ENCODE measurements at regions not wholly inside any gene's neighbourhood (a gene's known extent, or its start where the extent isn't known, plus 50 kb on each side); places are given as distances from the start of the nearest gene placed in this dataset.
"Not testable (repeated sequence)": the region's sequence is repeated elsewhere in the genome, so short reads cannot be mapped to it uniquely, and the experiment has no call there.

DNA sequence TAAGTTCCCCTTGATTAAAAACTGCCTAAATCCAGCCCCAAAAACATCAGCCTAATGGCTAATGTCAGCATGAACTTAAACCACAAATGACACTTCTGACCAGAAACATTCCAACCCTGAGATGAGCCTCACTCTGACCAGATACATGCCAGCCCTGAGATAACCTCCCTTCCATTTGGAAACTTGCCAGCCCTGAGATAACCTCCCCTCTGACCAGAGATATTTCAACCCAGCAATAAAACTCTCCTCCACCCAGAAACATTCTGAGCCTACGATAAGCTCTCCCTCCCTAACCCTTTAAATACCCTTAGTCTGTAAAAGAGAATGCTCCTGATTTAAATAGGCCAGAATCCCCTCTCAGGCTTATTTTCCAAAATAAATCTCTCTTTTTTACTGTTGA, 1035.7 kb upstream of the NUDT12 start:
- no peak for DNase-seq (ENCODE audit: low spot score)

DNA sequence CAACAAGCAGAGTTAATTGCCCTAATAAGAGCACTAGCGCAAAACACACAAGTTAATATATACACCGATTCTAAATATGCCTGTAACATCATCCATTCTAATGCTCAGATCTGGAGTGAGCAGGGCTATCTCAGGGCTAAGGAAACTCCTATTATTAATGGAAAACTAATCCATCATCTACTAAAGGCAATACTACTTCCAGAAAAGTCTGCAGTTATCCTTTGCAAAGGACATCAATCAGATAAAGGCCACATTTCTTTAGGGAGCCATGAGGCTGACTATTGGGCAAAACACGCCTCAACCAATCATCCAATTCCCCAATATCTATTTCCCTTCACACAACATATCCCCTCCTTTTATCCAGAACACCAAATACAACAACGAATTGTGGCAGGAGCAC, 1032.3 kb upstream of the NUDT12 start:
- no peak for DNase-seq (ENCODE audit: low spot score)

DNA sequence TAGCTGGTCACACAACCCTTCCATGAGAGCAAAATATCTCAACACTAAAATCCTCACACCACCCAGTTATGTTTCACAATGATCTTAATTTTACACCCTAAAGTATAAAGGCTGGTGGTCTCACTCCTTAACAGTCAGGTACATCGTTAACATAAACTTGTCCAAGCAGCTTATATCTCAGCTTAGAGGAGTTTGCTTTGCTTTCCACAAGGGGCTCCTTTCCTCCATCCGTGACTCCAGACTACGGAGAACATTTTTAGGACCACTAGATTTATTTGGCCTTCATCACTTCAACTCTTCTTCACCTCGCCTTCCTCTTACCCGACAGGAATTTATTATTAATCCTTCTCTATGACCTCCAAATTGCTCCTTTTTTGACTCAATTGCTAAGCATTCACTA, 1014.1 kb upstream of the NUDT12 start:
- no peak for DNase-seq (ENCODE audit: low spot score)

DNA sequence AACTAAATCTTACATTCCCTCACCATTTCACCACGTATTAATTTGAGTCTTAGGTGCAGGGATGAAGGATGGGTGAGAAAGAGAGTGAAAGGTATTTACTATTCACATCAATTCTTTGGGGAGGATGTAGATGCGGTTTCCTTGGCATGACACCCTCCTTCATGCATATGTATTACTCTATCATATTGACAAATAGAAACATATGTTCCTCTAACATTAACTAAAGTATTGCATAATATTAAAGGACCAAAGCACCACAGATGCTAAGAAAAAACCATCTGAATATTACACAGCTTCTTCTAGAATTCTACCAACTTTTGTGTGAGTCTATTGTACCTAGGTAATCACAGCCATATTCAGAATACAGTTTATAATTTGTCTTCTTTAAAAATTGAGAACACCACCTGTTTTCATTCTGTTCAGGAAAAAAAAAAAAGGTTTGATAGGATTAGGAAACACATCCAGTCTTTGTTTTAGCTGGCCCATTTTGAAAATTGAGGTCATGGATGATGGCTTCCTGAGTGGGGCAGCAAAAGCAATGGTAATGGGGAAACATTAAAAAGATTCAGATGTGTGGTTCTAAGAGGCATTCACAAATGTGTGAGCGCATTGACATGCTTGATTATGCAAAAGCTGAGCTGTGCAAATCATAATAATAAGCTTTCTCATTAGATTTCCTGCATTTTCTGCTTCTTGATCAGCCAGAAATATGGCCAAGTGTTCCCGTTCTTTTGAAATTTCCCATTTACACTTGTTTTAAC, 1011.5 kb upstream of the NUDT12 start:
- no peak for DNase-seq (ENCODE audit: low spot score)

DNA sequence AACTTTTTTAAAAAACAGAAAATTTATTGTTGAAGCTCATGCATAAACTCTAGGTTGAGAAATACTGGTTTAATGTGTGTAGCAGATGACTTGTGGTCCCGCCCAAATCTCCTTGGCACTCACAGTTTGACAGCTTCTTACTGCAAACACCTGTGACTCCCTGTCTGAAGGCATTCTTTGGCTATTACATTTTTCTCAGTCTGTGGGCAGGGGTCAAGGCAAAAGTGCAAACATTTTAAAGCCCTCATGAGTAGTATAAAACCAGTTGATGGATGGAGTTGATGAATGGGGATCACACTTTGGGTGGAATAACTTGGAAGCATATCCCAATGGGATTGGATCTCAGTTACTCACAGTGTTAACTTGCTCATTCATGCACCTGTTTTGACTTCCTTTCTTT, 1007.0 kb upstream of the NUDT12 start:
- DNase-seq (ENCODE audit: low spot score) = no peak

DNA sequence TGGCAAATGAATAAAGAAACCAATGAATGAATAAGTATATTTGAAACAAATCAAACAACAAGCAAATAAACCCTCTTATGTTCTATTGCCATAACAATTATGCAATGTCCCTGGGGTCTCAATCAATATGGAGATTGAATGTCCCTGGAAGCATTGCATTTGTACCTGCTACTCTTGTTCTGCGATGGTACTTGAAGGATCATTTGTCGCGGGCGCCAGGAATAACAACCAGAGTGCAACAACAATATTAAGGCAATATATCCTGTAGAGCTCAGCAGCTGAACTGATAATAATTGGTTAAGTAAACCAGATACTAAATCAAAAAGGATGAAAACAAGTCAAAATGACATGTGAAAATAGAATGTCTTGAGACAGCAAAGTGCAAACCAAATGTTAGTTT, 1001.9 kb upstream of the NUDT12 start:
- DNase-seq (ENCODE audit: low spot score) = no peak

DNA sequence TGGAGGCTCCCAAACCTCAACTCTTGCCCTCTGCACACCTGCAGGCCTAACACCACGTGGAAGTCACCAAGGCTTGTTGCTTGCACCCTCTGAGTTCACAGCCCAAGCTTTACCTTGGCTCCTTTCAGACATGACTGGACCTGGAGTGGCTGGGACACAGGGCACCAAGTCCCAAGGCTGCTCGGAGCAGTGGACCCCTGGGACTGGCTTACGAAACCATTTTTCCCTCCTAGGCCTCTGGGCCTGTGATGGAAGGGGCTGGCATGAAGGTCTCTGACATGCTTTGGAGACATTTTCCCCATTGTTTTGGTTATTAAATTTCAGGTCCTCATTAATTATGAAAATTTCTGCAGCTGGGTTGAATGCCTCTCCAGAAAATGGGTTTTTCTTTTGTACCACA, 994.4 kb upstream of the NUDT12 start:
- no peak for DNase-seq (ENCODE audit: low spot score)

DNA sequence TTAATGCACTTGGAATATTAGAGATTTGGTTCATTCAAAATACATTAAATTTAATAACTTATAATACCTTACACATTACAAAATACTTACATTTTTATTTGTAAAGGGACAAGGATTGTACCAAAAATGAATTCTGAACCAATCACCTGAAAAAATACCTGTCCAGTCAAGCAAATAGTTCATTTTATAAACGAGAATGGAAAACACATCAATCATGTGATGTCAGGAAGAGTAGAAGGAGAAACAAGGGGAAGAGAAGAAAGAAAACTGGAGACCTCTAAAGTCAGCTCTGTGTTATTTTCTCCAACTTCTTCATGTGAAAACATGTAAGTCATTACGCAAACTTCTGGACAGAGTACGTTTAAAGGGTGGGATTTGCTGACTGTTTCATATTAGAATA, 989.0 kb upstream of the NUDT12 start:
- no peak for DNase-seq (ENCODE audit: low spot score)

DNA sequence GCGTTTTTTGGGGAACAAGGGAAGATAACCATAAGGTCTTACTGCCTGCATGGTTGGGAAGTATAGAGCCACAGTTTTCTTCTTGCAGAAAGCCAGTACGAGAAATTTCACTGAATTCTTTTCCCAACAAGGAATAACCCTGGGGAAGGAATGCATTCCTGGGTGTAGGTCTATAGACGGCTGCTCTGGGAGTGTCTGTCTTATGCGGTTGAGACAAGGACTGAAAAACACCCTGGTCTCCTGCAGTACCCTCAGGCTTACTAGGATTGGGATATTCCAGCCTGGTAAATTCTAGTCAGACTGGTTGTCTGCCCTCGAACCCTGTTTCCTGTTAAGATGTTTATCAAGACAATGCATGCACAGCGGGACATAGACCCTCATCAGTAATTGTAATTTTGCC, 984.3 kb upstream of the NUDT12 start:
- not testable (repeated sequence) for DNase-seq (ENCODE audit: low spot score)

DNA sequence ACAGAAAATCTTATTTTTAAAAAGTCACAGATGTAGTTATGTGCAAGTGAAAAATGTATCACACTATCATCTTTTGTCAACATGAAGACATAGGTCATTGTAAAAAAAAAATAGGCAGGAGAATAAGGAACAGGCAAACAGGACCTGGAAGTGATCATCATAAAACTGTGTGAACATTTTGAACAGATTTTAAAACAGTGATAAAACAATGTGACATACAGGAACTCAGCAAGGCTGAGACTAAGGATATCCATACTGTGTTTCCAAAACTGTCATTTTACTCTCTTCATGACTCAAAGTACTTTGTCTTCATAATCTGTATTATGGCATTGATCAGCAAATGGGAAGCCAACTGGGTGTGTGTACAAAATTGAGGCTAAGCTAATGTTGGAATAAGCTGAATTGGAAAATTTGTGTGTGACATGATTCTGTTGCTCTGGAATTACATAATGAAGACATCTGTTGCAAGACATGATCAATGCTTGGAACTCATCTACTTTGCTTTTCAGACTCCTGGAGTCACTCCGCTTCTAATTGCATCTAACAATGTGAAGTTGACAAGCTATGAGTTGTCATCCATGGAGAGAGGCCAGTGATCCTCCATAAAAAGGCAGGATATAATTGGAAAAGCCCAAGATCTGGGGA, 978.7 kb upstream of the NUDT12 start:
- DNase-seq (ENCODE audit: low spot score) = no peak

DNA sequence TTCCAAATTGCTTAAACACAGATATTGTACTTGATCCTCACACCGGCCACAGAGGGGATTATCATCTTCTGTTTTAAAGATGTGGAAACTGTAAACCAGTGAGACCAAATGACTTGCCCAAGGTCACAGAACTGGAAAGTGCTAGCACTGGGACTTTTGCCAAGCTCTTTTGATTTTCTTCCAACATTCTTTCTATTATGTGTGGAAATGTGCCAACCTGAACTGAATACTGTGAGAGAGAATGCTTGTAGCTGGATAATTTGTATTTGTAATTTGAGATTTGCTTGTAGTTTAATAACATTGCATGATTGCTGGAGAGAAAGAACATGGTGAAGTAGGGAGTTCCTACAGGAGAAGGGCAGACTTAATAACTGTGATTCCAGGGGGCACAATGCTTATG, 977.9 kb upstream of the NUDT12 start:
- DNase-seq (ENCODE audit: low spot score) = no peak

DNA sequence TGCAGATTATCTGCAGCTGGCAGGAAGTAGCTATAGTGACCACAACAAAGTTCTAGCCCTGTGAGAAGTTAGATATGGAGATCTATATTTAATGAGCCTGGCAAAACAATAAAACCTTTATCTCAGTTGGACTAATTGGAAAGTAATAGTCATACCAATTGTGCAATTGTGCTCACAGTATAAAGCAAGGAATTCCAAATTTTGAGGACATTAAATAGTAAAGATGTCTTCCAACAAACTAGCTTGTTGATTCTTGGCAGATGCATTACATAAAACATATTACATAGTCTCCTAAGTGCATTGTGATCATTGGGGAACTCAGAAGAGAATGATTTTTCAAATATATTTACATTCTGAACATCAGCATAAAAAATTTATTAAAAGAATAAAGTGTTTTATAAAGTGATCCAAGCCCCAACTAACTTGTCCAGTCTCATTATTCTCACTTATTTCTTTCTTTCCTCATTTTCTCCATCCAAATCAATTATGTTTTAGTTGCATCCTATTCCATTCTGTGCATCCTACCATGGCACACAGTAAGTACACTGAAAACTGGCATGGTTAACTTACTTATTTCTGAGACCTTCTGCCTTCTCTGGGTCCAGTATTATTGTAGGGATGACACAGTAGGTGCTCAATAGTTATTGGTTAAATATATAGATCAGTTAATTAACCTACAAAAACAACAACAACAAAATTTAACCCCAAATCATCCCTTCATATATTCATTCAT, 977.2 kb upstream of the NUDT12 start:
- DNase-seq (ENCODE audit: low spot score) = no peak

DNA sequence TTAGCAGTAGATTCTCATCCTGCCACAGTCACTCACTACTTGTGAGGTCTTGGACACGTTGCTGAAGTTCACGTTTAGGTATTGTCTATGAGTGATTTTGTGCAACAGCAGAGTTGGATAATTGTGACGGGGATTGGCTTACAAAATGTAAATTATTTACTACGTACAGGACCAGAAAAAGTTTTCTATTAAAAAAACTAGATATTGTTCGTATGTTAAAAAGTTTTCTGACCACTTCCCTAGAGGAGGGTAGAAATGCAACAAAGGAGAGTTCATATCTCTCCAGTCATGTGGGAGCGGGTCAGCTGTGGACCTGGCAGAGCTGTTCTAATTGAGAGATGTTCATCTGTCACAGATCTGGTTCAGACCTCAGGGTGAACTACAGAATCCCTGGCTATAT, 976.1 kb upstream of the NUDT12 start:
- no peak for DNase-seq (ENCODE audit: low spot score)

DNA sequence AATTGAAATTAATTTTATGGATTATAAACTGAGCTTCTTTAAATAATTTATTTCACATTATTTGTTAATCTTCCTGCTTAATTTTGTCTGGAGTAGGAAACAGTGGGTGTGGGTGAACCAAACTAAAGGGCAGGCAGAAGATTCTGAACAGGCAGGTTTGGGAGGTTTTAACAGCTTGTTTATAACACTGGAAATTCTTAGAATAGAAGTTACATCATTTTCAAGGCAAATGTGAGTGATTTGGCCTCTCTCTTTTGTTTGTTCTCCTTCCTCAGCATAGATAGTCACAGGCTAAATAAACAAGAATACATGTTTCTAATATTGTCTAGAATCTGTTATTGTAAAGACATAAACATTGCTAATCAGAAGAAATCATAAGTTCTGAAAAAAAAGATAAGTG, 970.9 kb upstream of the NUDT12 start:
- DNase-seq (ENCODE audit: low spot score) = no peak

DNA sequence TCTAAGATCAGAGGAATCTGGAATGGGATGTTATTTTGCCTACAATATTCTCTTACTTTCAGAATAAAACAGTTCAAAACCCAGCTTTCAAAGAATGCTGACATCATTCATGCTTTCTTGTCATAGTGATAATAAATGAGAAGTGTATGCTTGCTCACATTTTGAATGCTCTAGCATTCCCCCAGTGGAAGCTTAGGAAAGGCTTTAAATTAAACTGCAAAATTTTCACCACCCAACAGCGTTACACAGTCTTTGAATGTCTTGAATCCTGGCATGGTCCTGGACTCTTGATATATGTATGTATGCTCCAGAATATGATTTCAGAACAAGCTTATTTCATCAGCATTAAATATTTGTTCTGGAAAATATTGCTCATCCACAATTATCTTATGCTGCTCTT, 964.3 kb upstream of the NUDT12 start:
- no peak for DNase-seq (ENCODE audit: low spot score)

DNA sequence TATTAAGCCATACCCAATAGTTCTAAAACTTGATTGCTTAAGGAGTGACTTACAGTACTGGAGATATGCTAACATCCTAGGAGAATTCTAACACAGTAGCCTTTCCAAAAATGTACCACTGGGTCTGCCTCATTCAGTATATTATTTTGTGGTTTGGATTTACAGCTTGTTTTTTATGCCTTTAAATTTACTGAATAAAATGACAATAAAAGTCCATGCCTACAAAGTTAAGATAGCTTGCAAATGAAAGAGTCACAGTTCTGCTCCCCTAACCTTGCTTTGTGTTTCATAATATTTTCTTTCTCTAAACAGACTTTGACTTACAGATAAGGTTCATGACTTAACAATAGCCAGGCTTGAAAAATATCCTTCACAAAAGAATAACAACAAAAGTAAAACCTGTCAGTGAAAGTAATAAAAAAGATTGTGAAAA, 951.1 kb upstream of the NUDT12 start:
- no peak for DNase-seq (ENCODE audit: low spot score)

DNA sequence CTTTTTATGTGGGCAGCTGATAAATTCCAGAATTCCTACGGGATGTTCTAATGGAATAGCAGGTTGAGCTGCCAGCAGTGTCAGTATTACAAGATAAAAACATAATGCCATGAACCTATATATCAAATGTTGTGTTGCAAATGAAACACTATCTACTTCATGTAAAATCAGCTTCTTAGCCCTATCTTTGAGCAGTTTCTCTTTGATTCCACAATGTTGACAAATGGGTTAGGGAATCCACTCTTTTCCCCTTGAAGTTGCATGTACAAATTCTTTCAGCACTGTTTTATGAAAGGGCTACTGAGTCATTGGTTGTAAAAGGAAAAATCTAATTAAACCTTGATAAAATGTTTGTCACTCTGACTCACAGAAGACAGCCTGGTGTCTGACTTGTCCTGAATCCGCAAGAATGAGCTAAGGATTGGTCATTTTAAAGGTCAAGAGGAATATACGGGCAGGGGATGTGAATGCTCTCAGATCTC, 950.6 kb upstream of the NUDT12 start:
- DNase-seq (ENCODE audit: low spot score) = no peak

DNA sequence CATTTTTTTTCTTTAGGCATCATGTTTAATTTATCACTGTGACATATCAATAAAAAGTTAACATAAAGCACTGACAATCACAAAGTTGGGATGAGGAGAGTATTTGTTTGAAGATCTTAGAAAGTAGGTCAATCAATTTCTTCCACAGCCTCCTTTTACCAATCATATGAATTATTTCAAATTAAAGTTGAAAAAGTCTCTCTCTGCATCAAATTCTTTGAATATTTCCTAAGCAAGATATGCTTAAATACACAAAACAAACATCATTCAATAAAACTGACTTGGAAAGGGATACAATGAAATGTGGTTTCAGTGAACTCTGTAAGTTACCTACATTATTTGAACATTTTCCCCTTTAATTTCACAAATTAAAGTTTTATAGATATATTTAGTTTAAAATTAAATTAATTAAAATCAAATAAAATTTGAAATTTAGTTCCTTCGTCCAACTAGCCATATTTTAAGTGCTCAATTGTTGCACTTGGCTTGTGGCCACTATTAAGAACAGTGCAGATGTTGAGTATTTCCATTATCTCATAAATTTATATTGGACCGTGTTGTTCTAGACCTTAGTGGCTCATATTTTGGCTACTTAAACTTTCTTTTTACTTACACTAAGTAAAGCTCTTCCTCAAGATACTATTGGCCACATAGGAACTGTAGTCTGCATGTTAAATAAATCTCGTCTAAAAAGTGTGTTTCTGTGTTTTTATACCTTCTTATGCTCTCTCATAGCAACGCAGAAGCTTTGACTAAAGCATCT, 949.7 kb upstream of the NUDT12 start:
- DNase-seq (ENCODE audit: low spot score) = no peak

DNA sequence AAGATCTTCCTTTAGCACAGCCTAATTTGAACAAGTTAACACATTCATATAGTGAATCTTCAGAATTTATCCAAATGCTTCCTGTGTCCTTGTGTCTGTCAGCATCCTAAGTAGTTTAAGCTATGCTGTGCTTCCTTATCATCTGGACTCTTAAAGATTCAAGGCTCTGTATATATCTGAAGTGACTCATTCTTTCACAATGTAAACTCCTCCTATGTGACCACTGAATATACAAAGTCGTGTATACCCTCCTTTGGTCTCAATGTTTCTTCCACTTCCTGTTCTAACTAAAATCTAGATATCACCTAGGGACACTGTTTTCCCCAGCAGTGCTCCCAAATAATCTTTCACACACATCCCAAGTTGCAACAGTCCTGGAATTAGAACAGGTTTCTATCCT, 935.7 kb upstream of the NUDT12 start:
- DNase-seq (ENCODE audit: low spot score) = no peak

DNA sequence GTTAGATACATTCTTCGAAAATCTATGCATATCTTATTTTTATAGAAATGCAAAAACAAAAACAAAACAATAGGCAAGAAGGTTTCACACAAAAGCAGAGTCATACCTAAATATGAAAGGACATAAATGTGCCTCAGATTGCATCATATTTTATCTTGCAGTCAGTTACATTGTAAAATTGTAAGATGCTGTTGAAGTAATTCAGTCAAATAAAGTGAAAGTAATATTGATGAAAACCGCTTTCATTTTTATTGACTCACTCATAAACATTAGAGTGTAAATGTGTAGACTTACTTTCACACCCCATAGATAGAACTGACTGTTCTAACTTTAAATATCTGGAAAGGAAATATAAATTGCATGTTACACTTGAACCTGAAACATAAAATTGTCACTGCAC, 931.5 kb upstream of the NUDT12 start:
- no peak for DNase-seq (ENCODE audit: low spot score)

DNA sequence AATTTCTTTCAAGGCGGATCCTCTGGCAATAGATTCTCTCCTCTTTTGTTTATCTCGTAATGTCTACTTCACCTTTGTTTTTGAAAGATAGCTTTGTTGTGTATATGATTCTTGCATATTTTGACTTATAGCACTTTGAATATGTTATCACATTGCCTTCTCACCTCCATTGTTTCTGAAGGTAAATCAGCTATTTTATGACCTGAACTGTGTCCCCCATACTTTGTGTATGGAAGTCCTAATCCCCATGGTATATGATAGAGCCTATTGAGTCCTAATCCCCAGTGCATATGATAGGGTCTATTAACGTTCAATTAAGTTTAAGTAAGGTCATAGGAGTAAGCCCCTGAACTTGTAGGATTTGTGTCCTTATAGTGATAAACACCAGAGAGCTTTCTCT, 910.2 kb upstream of the NUDT12 start:
- no peak for DNase-seq (ENCODE audit: low spot score)

DNA sequence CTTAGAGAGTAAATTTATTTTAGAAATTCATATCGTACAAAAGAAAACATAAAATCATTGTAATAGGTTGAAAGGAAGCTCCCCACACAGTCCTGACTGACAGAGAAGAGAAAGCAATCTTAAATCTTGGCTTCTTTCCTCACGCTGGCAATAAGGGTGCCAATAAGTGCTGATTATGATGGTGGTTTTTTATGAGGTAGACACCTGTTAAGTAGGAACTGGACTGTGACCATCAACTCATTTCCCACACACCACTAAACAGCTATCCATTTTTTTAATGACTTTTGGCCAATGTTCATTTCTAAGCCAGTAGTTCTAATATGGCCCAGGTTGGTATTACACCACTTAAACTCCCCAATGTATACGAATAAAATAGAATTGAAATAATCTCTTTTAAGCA, 893.5 kb upstream of the NUDT12 start:
- DNase-seq (ENCODE audit: low spot score) = no peak

All from hepatic stellate cell (primary cell).